Heart left ventricle (tissue), 16 donors: ENCODE measurements at regions not wholly inside any gene's neighbourhood (a gene's known extent, or its start where the extent isn't known, plus 50 kb on each side); places are given as distances from the start of the nearest gene placed in this dataset.

Source experiments
- ATAC-seq, 4 donors: fragments of 200-7000 bp; cut with Tn5 transposase; one replicate each; pipeline ENCODE4 v1.9.1; 2020 to 2022; ENCODE audit warnings: moderate library complexity in 4 of 4, mild to moderate bottlenecking in 3 of 4, moderate number of reproducible peaks in 1 of 4
- DNase-seq, 5 donors: peaks; one replicate each; pipeline ENCODE4 v3.0.0-alpha.2; 2020
- H3K27ac ChIP-seq, 12 donors: fragments of 200-600 bp; sonication (generic) in 4 of 12; one replicate each; pipeline versions ENCODE4 v1.5.0 to v1.8.0; 2016 to 2022; ENCODE audit warnings: mild to moderate bottlenecking in 2 of 12
- H3K27me3 ChIP-seq, 9 donors: fragments of 200-600 bp; sonication (generic) in 2 of 9; one replicate each; pipeline versions ENCODE4 v1.5.1 to v1.8.0; 2016 to 2022; ENCODE audit warnings: mild to moderate bottlenecking in 3 of 9
- H3K36me3 ChIP-seq, 9 donors: fragments of 200-600 bp; sonication (generic) in 2 of 9; one replicate each; pipeline versions ENCODE4 v1.5.0 to v1.8.0; 2018 to 2022; ENCODE audit warnings: mild to moderate bottlenecking in 2 of 9
- H3K4me1 ChIP-seq, 12 donors: fragments of 200-600 bp; sonication (generic) in 4 of 12; one replicate each; pipeline versions ENCODE4 v1.5.0 to v1.8.0; 2016 to 2022; ENCODE audit warnings: mild to moderate bottlenecking in 3 of 12
- H3K4me3 ChIP-seq, 12 donors: fragments of 200-600 bp; sonication (generic) in 4 of 12; one replicate each; pipeline versions ENCODE4 v1.5.0 to v1.8.0; 2017 to 2022; ENCODE audit warnings: mild to moderate bottlenecking in 9 of 12, moderate library complexity in 4 of 12
- H3K9me3 ChIP-seq, 12 donors: fragments of 200-600 bp; sonication (generic) in 4 of 12; one replicate each; pipeline versions ENCODE4 v1.5.0 to v1.8.0; 2016 to 2022; ENCODE audit warnings: mild to moderate bottlenecking in 1 of 12
- CTCF ChIP-seq, 12 donors: fragments of 200-600 bp; sonication (generic) in 4 of 12; IDR thresholded peaks; one replicate each; pipeline versions ENCODE4 v1.5.0 to v1.8.0; 2018 to 2022; ENCODE audit warnings: antibody characterized with exemption in 12 of 12, mild to moderate bottlenecking in 5 of 12
- POLR2A ChIP-seq, 2 donors: fragments of 450-650 bp; IDR thresholded peaks; one replicate each; pipeline ENCODE4 v1.6.1; 2017; ENCODE audit warnings: antibody characterized with exemption in 2 of 2, mild to moderate bottlenecking in 2 of 2, moderate library complexity in 2 of 2
- WGBS, 4 donors: extraction: QIAGEN DNeasy Blood & Tissue Kit in 2 of 4; methylation state at CpG; one replicate each; pipeline versions ENCODE4 v1.1.5 to v1.1.7; 2013 to 2018; 5-methylcytosine and 5-hydroxymethylcytosine counted together
- intact Hi-C, 10 donors: fragments of 100-400 bp; cut with DNase I; formaldehyde crosslinking; loops; one replicate each; pipeline versions ENCODE4 v1.11.1 to v1.14.2; 2022
- donor health status: ischemic (EF 13 %, LVEDD 7.1; RV severe dilation, severe dysfunction).
- donor health status: healthy with polysubstance abuse.
- donor health status: DM: no; HTN: yes; CAD: no.
- donor health status: DM: no; HTN: no; CAD: no.
- donor health status: ischemic (EF 25% LVEDD 6.9; RV normal size, moderate dysfunction).
- donor health status: ischemic (EF 25% LVEDD 5.7; RV mildly dilated, moderate dysfunction).
- donor health status: healthy.
- donor health status: DM: yes; HTN: yes; CAD: no.
- donor health status: ischemic (EF 35%, LVEDD 5.7; RV mildly dilated, moderate dysfunction).
- donor health status: nonischemic (EF 11% LVEDD 7.7; RV severe dilation, severe dysfunction).
- donor health status: DM: yes; HTN: yes; CAD: no.
- donor health status: PGD.
- donor health status: ischemic (EF 29% LVEDD 5.4; RV normal size, mild dysfunction).
- donor health status: nonischemic (EF 23%, LVEDD 6.1; RV moderate dilation, normal function).

- no peak for ATAC-seq
- TF ChIP-seq CTCF (IDR thresholded peaks at IDR 0.05), result no peak
- no peak for TF ChIP-seq POLR2A (IDR thresholded peaks at IDR 0.05)
- intact Hi-C loops, result no loop called here
- Histone ChIP-seq H3K9me3 (peaks cover 0 to 27% (median 9%) of the 10 kb centered on the region in 12 donors), H3K36me3 (no peaks in the 10 kb centered on the region), H3K4me1 (no peaks in the 10 kb centered on the region), H3K27me3 (peaks cover 0 to 4% (median 0%) of the 10 kb centered on the region in 9 donors), H3K27ac (no peak overlapping the region), H3K4me3 (no peak overlapping the region)
- DNase-seq, result no peak
- WGBS, 4 donors, result 62 to 74% (median 66%) methylated on average over 5 of the region's 5 CpGs
Measured at GRCh38 chr6:106897580-106897979, 76.9 kb downstream of the CD24 start.

- no peak for TF ChIP-seq CTCF (IDR thresholded peaks at IDR 0.05)
- TF ChIP-seq POLR2A (IDR thresholded peaks at IDR 0.05), result no peak
- 71 to 79% (median 74%) methylated on average over 5 of the region's 5 CpGs for WGBS, 4 donors
- intact Hi-C loops, result no loop called here
- H3K4me1 ChIP-seq, result no peaks in the 10 kb centered on the region
- H3K9me3 ChIP-seq, result peaks cover 0 to 13% (median under 1%) of the 10 kb centered on the region in 12 donors
- no peak for ATAC-seq
- no peak overlapping the region for H3K27ac ChIP-seq
- H3K27me3 ChIP-seq, result peaks cover 0 to 4% (median 0%) of the 10 kb centered on the region in 9 donors
- no peaks in the 10 kb centered on the region for H3K36me3 ChIP-seq
- H3K4me3 ChIP-seq, result no peak overlapping the region
- no peak for DNase-seq
Measured at GRCh38 chr6:106895703-106896040, 78.9 kb downstream of the CD24 start.

- peaks cover 0 to 8% (median 0%) of the 10 kb centered on the region in 12 donors for H3K9me3 ChIP-seq
- intact Hi-C loops, result no loop called here
- ATAC-seq (no peak), DNase-seq (no peak)
- TF ChIP-seq CTCF (IDR thresholded peaks at IDR 0.05), result no peak
- no peak for TF ChIP-seq POLR2A (IDR thresholded peaks at IDR 0.05)
- WGBS, 4 donors, result 84 to 88% (median 85%) methylated on average over 6 of the region's 6 CpGs
- no peak overlapping the region for H3K27ac ChIP-seq
- no peaks in the 10 kb centered on the region for H3K4me1 ChIP-seq
- H3K36me3 ChIP-seq, result no peaks in the 10 kb centered on the region
- peaks cover 0 to 4% (median 0%) of the 10 kb centered on the region in 9 donors for H3K27me3 ChIP-seq
- no peak overlapping the region for H3K4me3 ChIP-seq
Measured at GRCh38 chr6:106894978-106895702, 79.4 kb downstream of the CD24 start.

- no peaks in the 10 kb centered on the region for H3K36me3 ChIP-seq
- 91 to 97% (median 94%) methylated on average over 5 of the region's 5 CpGs for WGBS, 4 donors
- H3K27ac ChIP-seq, result no peak overlapping the region
- DNase-seq (no peak), ATAC-seq (no peak)
- no peak for TF ChIP-seq CTCF (IDR thresholded peaks at IDR 0.05)
- no peak for TF ChIP-seq POLR2A (IDR thresholded peaks at IDR 0.05)
- intact Hi-C loops, result no loop called here
- H3K27me3 ChIP-seq, result peaks cover 0 to 12% (median 0%) of the 10 kb centered on the region in 9 donors
- no peak overlapping the region for H3K4me3 ChIP-seq
- no peaks in the 10 kb centered on the region for H3K9me3 ChIP-seq
- H3K4me1 ChIP-seq, result no peaks in the 10 kb centered on the region
Measured at GRCh38 chr6:106892186-106892585, 82.3 kb downstream of the CD24 start.
